ENCODE measurements at regions not wholly inside any gene's neighbourhood (a gene's known extent, or its start where the extent isn't known, plus 50 kb on each side); places are given as distances from the start of the nearest gene placed in this dataset.

DNA sequence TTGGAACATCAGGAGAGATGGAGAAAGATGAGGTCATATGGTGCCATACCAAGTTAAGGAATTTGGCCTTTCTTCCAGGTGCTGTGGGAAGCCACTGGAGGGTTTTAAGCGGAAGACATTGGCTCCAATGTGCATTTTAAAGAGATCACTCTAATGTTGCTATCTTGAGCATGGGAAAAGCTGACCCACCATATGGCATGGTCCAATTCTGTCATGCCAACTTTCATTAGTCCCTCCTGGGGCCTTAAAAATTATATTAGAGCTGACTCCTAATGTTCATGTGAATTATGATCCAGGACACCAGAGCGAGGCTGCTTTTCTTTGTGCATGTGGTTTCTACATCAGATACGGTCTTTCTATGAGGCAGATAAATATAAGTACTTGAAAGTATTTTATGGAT lies 335.0 kb upstream of the TSHZ2 start:
- DNase-seq (ENCODE audit: low read depth), result no peak
- no peak overlapping the region for H3K4me3 ChIP-seq (ENCODE audit: low read depth, low read length)
- TF ChIP-seq, protein P1, sequence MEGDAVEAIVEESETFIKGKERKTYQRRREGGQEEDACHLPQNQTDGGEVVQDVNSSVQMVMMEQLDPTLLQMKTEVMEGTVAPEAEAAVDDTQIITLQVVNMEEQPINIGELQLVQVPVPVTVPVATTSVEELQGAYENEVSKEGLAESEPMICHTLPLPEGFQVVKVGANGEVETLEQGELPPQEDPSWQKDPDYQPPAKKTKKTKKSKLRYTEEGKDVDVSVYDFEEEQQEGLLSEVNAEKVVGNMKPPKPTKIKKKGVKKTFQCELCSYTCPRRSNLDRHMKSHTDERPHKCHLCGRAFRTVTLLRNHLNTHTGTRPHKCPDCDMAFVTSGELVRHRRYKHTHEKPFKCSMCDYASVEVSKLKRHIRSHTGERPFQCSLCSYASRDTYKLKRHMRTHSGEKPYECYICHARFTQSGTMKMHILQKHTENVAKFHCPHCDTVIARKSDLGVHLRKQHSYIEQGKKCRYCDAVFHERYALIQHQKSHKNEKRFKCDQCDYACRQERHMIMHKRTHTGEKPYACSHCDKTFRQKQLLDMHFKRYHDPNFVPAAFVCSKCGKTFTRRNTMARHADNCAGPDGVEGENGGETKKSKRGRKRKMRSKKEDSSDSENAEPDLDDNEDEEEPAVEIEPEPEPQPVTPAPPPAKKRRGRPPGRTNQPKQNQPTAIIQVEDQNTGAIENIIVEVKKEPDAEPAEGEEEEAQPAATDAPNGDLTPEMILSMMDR (IDR thresholded peaks at IDR 0.05; ENCODE audit: insufficient read depth, low read length), result no peak

DNA sequence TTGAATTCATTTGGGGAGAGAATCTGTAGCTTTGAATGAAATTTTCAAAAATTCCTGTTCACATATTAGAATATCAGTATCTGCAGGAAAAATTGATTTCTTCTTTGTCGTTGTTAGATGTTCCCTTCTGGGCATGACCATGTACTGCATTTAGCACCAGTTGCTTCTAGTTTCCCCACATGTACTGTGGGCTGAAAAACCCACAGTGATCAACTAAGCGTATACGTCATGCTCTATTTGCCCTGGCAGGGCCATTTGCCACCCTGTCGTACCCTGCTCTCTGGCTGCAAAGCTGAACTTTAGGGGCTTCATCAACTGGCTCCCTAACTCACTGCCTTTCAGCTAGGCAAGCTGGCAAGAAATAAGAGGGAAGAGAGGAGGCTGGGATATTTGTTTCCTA lies 340.7 kb upstream of the TSHZ2 start:
- H3K4me3 ChIP-seq (ENCODE audit: low read depth, low read length), result no peak overlapping the region
- TF ChIP-seq, protein P1 (IDR thresholded peaks at IDR 0.05; ENCODE audit: insufficient read depth, low read length), result no peak

DNA sequence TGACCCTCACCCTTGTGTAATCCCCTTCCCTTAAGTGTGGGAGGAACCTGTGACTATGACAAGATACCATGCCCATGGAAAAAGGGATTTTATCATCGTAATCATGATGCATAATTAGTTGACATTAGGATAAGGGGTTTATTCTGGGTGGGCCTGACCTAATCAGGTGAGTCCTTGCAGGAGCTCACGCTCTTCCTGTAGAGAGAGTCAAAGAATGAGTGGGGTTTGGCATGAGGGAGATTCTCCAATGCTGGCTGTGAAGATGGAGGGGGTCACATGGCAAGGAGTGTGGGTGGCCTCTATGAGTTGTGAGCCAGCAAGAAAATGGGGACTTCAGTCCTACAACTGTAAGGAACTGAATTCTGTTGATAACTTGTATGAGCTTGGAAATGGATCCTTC lies 342.0 kb upstream of the TSHZ2 start:
- TF ChIP-seq, protein P1 (IDR thresholded peaks at IDR 0.05; ENCODE audit: insufficient read depth, low read length), result no peak
- H3K4me3 ChIP-seq (ENCODE audit: low read depth, low read length), result no peak overlapping the region
- no peak for DNase-seq (ENCODE audit: low read depth)

More for the DNA sequence above, 340.7 kb upstream of the TSHZ2 start:
- no peak for DNase-seq (ENCODE audit: low read depth)

DNA sequence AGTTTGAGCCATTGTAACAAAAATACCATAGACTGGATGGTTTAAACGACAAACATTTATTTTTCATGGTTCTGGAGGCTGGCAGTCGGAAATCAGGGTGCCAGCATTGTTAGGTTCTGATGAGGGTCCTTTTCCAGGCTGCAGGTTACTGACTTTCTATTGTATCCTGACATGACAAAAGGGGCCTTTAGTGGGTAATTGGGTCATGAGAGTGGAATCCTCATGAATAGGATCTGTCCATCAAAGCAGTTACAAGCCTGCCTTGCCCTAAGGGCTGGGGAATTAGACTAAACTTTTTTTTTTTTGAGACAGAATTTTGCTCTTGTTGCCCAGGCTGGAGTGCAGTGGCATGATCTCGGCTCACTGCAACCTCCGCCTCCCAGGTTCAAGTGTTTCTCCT lies 347.9 kb upstream of the TSHZ2 start:
- no peak overlapping the region for H3K4me3 ChIP-seq (ENCODE audit: low read depth, low read length)
- TF ChIP-seq, protein P1 (IDR thresholded peaks at IDR 0.05; ENCODE audit: insufficient read depth, low read length), result no peak
- DNase-seq (ENCODE audit: low read depth), result no peak

DNA sequence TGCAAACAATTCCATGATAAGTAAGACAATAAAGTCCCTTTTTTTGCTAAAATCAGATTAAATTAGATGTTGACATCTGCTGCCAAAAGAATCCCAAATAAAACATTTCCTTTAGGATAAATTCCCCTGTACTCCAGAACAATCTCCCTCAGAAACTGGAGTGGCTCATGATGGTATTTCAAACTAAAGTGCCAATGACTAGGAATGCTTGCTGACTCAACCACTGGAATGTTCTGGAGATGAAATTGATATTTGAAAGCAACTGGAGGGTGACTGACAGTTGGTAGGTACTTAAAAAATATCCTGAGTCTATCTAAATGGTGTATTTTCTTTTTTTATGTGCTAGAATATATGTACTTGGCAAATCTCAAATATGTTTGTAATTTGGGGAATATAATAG lies 350.1 kb upstream of the TSHZ2 start:
- no peak for DNase-seq (ENCODE audit: low read depth)
- TF ChIP-seq, protein P1 (IDR thresholded peaks at IDR 0.05; ENCODE audit: insufficient read depth, low read length), result no peak
- H3K4me3 ChIP-seq (ENCODE audit: low read depth, low read length), result no peak overlapping the region

DNA sequence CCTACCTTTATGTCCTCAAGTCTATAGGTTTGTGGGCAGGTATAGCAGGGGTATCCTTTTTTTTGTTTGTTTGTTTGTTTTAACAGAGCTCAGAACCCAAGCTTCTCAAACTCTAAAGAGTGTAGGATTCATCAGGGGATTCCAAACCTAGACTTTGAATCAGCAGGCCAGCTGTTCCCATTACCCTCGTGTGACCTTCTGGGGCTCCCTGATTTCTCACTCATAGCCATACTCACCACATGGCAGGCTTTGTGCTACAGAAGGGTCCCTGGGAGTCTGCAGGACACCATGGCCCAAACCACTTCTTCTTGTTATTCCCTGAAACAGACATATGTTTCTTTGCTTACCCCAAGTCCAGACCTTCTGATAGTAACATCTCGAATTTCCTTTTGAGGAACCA lies 350.8 kb upstream of the TSHZ2 start:
- no peak for DNase-seq (ENCODE audit: low read depth)
- TF ChIP-seq, protein P1 (IDR thresholded peaks at IDR 0.05; ENCODE audit: insufficient read depth, low read length), result no peak
- no peak overlapping the region for H3K4me3 ChIP-seq (ENCODE audit: low read depth, low read length)

DNA sequence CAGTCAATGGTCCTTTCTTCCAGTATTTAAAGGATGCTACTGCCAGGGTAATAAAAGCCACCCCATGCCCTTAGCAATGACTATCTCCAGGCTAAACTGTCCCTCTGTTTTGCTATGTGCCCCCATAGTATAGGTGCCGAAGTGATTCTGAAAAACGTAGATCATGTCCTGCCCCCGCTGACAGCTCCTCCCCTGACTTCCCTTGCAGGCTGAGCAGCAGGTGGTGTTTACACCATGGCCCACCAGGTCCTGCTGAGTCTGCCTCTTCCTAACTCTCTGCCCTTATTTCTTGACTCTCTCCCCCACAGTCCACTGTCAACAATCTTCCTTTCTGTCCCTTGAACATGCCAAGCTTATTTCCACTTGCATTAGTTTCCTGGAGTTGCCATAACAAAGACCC lies 352.5 kb upstream of the TSHZ2 start:
- no peak overlapping the region for H3K4me3 ChIP-seq (ENCODE audit: low read depth, low read length)
- no peak for DNase-seq (ENCODE audit: low read depth)
- TF ChIP-seq, protein P1 (IDR thresholded peaks at IDR 0.05; ENCODE audit: insufficient read depth, low read length), result no peak
